NCI-H446 treated with DMSO at 0.1 percent for 48 hours (cell line): ENCODE measurements at regions not wholly inside any gene's neighbourhood (a gene's known extent, or its start where the extent isn't known, plus 50 kb on each side); places are given as distances from the start of the nearest gene placed in this dataset.

Source experiments
- DNase-seq: peaks from one replicate; lab custom pipeline; 2025; lab: John Stamatoyannopoulos, UW

- no peak for DNase-seq
Observed at GRCh38 chr6:99219788-99220187, 129.7 kb downstream of the FAXC start.

DNA sequence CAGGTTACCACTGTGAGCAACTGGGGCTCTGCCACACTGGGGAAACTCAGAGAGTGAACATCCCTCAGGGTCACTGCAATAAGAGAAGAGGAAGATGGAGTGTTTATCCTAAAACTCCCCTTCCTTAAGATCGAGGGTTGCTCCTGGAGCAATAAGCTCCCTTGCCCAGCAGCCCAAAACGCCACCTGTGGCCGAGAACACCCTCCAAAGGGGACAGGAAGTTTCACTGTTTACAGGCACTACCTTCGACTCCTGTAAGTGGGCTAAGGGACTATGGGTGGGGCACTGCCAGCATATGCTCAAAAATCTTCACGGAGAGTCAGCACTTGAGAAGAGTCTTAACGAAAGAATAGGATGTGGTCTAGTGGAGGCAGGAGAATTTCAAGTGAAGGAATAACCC lies 132.5 kb downstream of the FAXC start:
- DNase-seq, result no peak

GRCh38 chr6:99195986-99196655 lies 153.4 kb downstream of the FAXC start:
- no peak for DNase-seq

DNA sequence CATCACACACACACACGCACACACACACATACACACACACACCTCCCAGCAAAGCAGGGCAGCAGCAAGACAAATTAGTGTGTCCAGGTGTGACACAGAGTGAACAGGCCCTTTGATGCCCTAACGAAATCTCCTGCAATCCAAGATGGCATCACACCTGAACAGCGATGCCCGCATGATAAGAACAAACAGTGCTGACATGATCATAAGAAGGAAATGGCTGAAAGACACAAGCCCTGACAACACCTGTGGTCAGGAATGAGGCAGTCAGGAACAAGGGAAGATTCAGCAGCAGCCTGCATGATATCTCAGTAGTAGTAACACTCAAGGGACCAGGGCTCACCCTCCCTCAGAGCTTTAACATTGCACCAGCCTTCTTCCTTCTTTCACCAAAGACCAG lies 156.9 kb downstream of the FAXC start:
- DNase-seq, result no peak

DNA sequence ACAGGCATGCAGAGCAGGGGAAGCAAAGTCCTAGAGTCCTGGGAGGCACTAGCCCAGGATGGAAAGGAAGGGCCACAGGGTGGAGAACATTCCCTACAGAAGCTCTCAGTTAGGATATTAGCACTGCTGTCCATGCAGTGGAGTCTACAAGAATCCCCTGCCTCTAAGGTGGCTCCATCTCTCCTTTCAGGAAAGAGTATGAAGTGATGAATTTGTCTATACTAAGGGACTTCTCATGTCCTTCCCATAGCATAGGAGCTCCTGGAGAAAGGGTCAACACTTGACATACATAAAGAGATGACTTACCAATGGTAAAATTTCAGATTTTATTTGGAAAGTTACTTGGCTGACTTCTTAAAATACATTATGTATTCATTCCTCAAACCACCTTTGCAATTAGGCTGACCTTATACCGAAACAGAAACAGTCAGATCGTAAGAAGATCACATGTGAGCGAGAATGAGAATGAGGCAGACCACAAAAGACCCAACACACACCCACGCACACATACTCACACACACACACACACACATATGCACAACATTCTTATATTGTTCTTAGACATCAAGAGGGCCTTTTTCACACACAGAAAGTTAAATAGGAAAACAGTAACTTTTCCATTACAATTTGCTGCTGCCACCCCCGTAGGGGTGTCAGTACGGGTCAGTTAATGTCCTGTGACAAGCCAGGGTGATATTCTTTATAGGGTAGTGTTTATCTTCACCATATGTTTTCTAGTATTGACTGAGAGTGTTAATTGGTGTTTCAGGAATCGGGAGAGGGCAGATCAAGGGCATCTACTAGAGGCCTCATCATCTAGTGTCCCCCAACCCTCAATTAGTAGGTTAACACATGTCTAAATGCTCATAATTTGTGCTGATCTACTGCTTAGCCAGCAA lies 159.4 kb downstream of the FAXC start:
- DNase-seq, result no peak

DNA sequence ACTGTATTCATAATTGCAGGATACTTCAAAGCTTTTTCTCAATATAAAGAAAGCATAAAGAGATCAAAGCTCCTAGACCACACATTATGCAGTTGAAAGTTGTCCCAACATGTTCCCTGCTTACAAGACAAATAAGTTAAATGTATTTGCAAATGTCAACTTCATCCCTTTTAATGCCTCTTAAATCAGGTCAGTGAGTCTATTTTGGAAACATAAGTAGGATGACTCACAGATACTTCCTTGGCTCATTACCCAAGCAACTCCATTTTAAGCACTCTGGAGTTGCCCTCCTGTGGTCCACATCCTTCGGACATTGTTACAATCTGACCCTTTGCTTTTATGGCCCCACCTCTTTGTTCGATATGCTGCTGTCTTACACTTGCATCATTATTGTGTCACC lies 162.0 kb downstream of the FAXC start:
- no peak for DNase-seq

DNA sequence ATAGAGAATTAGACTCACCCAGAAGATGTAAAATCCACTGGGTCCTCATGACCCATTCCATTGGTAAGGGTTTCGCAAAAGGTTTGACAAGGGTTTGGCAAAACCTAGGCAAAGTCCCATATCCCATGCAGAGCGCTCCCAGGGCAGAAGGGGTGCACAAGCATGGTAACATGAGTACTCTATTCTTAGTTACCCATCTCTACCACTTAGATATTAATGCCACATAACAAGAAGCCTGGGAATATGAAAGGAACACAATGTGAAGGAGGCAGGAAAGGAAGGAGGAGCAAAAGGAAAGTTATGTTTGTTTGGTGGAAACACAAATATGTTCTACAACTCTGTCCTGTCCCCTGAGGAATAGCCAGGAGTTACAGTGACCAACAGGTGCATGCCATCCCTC lies 163.1 kb downstream of the FAXC start:
- no peak for DNase-seq

DNA sequence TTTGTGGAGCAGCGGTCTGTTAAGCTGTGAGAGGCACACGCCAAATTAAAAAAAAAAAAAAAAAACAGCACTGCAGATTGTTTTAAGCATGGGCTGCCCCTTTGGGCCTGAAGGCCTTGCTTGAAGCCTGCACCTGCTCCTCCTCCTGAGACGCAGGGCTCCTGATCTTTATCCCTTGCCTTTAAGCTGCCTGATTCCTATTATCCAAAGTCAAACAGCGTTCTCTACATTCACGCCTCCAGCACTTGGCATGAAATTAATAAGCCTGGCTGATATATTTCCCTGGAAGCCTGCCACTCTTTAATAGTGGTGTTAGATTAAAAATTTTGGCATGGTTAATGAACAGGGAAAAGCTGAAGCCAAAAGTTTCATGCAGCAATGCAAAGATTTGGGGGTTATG lies 163.9 kb downstream of the FAXC start:
- DNase-seq, result peak; percentile 47

- DNase-seq, result no peak
Observed at GRCh38 chr6:99184696-99185095, 164.8 kb downstream of the FAXC start.

DNA sequence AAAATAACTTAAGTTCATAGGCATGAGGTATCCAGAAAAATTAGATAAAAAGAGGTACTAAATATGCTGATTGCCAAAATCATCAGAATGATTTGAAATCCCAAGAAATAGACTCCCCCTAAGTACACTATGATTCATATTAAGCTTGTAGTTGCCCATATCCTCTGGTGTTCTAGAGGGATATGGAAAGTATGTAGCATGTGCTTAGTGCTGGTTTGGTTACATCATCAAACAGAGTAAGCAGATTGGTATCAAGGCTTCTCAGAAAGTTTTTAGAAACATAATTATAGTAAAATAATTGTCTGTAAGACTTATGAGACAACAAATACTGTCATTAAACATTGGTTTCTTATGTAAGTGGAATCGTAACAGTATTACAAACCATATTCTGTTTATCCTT lies 166.4 kb downstream of the FAXC start:
- no peak for DNase-seq

DNA sequence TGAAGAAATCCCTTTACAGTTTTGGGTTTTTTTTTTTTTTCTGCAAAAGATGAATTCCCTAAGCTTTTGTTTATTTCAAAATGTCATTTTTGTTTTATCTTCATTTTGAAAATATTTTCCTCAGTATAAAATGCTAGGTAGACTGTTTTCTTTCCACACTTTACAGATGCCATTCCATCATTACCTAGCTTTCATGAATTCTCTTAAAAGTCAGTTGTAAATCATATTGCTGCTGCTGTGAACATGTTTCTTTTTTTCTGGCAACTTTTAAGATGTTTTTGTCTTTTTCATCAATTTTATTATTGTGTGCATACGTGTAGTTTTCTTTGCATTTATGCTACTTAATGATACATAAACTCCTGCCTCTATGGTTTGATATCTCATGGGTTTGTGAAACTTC lies 168.3 kb downstream of the FAXC start:
- DNase-seq, result no peak

DNA sequence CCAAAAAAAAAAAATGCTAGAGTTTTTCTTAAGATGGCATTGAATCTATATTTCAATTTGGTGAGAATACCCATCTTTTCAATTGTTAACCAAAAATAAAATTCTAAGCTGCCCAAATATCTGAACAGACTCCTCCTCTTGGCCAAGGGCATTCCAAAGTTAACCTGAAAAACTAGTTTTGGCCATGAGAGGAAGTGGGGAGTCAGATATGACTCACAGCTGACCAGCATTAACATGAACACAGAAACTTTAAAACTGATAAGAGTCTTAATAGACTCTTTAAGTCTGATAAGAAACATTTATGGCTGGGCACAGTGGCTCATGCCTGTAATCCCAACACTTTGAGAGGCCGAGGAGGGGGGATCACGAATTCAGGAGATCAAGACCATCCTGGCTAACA lies 171.3 kb downstream of the FAXC start:
- no peak for DNase-seq

GRCh38 chr6:99177736-99178135 lies 171.7 kb downstream of the FAXC start:
- no peak for DNase-seq

- DNase-seq, result no peak
Observed at GRCh38 chr6:99165838-99166237, 183.6 kb downstream of the FAXC start.

DNA sequence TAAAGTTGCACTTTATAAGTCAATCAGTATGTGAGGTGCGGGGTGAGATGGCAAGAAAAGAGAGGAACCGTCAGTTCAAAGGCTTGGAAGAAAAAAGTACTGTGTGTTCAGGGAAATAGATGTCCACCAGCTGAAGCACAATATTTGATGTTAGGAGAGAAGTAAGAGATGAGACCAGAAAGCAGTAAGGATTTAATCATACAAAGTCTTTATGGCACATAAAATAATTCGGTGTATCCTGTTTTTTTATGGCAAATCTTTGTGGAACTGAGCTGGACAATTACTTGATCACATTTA lies 197.2 kb downstream of the FAXC start:
- no peak for DNase-seq

- DNase-seq, result no peak
Observed at GRCh38 chr6:99151634-99152346, 197.7 kb downstream of the FAXC start.

- no peak for DNase-seq
Observed at GRCh38 chr6:99148761-99149160, 200.7 kb downstream of the FAXC start.

- no peak for DNase-seq
Observed at GRCh38 chr6:99148111-99148510, 200.4 kb upstream of the FBXL4 start.

- no peak for DNase-seq
Observed at GRCh38 chr6:99147206-99147605, 199.5 kb upstream of the FBXL4 start.

- no peak for DNase-seq
Observed at GRCh38 chr6:99146711-99147110, 199.0 kb upstream of the FBXL4 start.

DNA sequence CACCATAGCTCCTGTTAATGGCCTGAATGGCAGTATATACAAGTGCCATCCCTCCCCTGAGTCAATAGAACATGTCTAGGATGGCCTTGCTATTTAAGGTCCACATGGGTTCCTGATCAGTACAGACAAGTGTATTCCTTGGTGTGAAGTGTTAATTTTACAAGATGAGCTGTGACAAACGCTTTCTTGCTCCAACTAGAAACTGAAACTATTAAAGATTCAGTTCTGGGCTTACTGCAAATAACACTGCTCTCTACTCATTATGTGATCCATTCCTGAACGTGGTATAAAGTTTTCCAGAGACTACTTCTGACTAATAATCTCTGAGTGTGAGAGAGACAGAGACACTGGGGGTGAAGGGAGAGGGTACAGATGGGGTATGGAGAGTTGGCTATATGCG lies 198.0 kb upstream of the FBXL4 start:
- DNase-seq, result no peak

GRCh38 chr6:99143108-99143861 lies 195.5 kb upstream of the FBXL4 start:
- no peak for DNase-seq
